ENCODE measurements at regions not wholly inside any gene's neighbourhood (a gene's known extent, or its start where the extent isn't known, plus 50 kb on each side); places are given as distances from the start of the nearest gene placed in this dataset.

DNA sequence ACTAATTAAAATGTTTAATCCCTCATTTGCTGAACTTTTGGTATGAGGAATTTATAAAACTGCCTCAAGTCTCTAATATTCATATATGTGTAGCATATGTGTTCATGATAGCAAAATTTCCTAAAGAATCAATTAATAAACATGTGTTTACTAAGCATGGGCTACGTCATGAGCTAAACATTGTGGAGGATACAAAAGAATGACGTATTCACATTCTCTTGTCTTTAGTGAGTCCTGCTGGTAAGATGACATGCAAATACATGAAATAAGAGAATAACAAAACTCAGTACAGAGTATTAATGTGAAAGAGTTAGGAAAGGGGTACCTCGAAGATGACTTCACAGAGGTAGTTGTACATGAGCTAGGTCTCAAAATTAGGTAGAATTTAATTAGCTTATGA, 121.9 kb upstream of the POF1B start:
- H3K4me1 ChIP-seq (ENCODE audit: control insufficient read depth in 2 of 2, insufficient read depth in 1 of 2, low read depth in 1 of 2, low read length in 2 of 2) = no peaks in the 10 kb centered on the region
- DNase-seq (ENCODE audit: low spot score) = no peak
- H4K91ac ChIP-seq (ENCODE audit: low read depth, low read length, poor library complexity) = no peak overlapping the region
- H3K79me1 ChIP-seq (ENCODE audit: low read depth, low read length) = no peaks in the 10 kb centered on the region
- H2BK5ac ChIP-seq (ENCODE audit: low read length) = no peak overlapping the region
- no peak overlapping the region for H2BK15ac ChIP-seq (ENCODE audit: low read length)
- no peaks in the 10 kb centered on the region for H3K27me3 ChIP-seq (ENCODE audit: control insufficient read depth in 3 of 3, insufficient read depth in 3 of 3, low read depth in 1 of 3, low read length in 3 of 3)
- H3K9me3 ChIP-seq (replicated peaks in 1 of 2; ENCODE audit: control insufficient read depth in 2 of 2, insufficient read depth in 1 of 2, low read depth in 1 of 2, low read length in 2 of 2) = no peaks in the 10 kb centered on the region
- H3K23ac ChIP-seq (ENCODE audit: low read depth, low read length, poor library complexity) = no peak overlapping the region
- H3K27ac ChIP-seq (replicated peaks; ENCODE audit: low read length) = no peak overlapping the region
- no peak overlapping the region for H2AK5ac ChIP-seq (ENCODE audit: low read depth, low read length)
- WGBS, 2 donors (ENCODE audit: extremely low coverage in 2 of 2, insufficient read length in 2 of 2, insufficient replicate concordance in 1 of 2) = no CpG with 5 or more reads among the region's 3 CpGs
- H3K36me3 ChIP-seq (replicated peaks in 1 of 2; ENCODE audit: control insufficient read depth in 2 of 2, insufficient read depth in 2 of 2, low read length in 2 of 2) = no peaks in the 10 kb centered on the region
- no peak overlapping the region for H3K4ac ChIP-seq (ENCODE audit: low read length)
- no peak overlapping the region for H3K4me2 ChIP-seq (ENCODE audit: insufficient read depth, low read length, poor library complexity, severe bottlenecking)
- no peak overlapping the region for H3K14ac ChIP-seq (ENCODE audit: low read length)
- H2BK120ac ChIP-seq (ENCODE audit: low read depth, low read length) = no peak overlapping the region
- no peak overlapping the region for H2BK12ac ChIP-seq (ENCODE audit: low read length)
- H3K4me3 ChIP-seq (ENCODE audit: low read length in 2 of 2) = no peak overlapping the region
- H3K9ac ChIP-seq (ENCODE audit: low read depth, low read length, poor library complexity) = no peak overlapping the region
- no peak overlapping the region for H4K8ac ChIP-seq (ENCODE audit: low read depth, low read length)
- no peak overlapping the region for H3K18ac ChIP-seq (ENCODE audit: low read length)
- no peak overlapping the region for H2AFZ ChIP-seq (ENCODE audit: low read length)

DNA sequence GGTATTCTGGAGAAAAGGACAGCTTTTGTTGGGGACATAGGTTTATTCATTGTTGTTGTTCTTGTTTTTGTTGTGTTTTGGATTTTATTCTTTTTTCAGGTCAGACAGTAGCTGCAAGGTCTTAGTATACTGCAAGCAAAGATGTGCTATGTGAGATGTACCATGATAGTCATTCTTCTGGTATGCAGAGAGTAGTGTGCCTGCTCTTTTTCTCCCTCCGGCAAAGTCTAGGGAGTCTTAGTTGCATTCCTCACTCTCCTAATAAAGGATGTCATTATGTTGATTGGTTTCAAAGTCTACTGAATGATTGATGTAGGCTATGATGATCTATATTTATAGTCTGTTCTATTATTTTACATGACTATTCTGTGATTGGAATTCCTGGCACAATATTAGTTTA, 119.9 kb upstream of the POF1B start:
- Histone ChIP-seq H2AFZ (ENCODE audit: low read length) (no peak overlapping the region), H2AK5ac (ENCODE audit: low read depth, low read length) (no peak overlapping the region), H2BK12ac (ENCODE audit: low read length) (no peak overlapping the region), H3K14ac (ENCODE audit: low read length) (no peak overlapping the region), H2BK5ac (ENCODE audit: low read length) (no peak overlapping the region), H3K4me3 (ENCODE audit: low read length in 2 of 2) (no peak overlapping the region), H3K18ac (ENCODE audit: low read length) (no peak overlapping the region), H3K4ac (ENCODE audit: low read length) (no peak overlapping the region), H3K27me3 (ENCODE audit: control insufficient read depth in 3 of 3, insufficient read depth in 3 of 3, low read depth in 1 of 3, low read length in 3 of 3) (no peaks in the 10 kb centered on the region), H3K9ac (ENCODE audit: low read depth, low read length, poor library complexity) (no peak overlapping the region), H4K8ac (ENCODE audit: low read depth, low read length) (no peak overlapping the region), H4K91ac (ENCODE audit: low read depth, low read length, poor library complexity) (no peak overlapping the region), H2BK120ac (ENCODE audit: low read depth, low read length) (no peak overlapping the region), H3K27ac (replicated peaks; ENCODE audit: low read length) (no peak overlapping the region), H3K36me3 (replicated peaks in 1 of 2; ENCODE audit: control insufficient read depth in 2 of 2, insufficient read depth in 2 of 2, low read length in 2 of 2) (no peaks in the 10 kb centered on the region), H3K23ac (ENCODE audit: low read depth, low read length, poor library complexity) (no peak overlapping the region), H2BK15ac (ENCODE audit: low read length) (no peak overlapping the region), H3K4me2 (ENCODE audit: insufficient read depth, low read length, poor library complexity, severe bottlenecking) (no peak overlapping the region), H3K79me1 (ENCODE audit: low read depth, low read length) (no peaks in the 10 kb centered on the region), H3K4me1 (ENCODE audit: control insufficient read depth in 2 of 2, insufficient read depth in 1 of 2, low read depth in 1 of 2, low read length in 2 of 2) (no peaks in the 10 kb centered on the region), H3K9me3 (replicated peaks in 1 of 2; ENCODE audit: control insufficient read depth in 2 of 2, insufficient read depth in 1 of 2, low read depth in 1 of 2, low read length in 2 of 2) (no peaks in the 10 kb centered on the region)
- no peak for DNase-seq (ENCODE audit: low spot score)
- WGBS, 2 donors (ENCODE audit: extremely low coverage in 2 of 2, insufficient read length in 2 of 2, insufficient replicate concordance in 1 of 2) = no CpG with 5 or more reads among the region's 1 CpG

- no peak overlapping the region for H4K8ac ChIP-seq (ENCODE audit: low read depth, low read length)
- no peak overlapping the region for H3K27ac ChIP-seq (replicated peaks; ENCODE audit: low read length)
- no peak overlapping the region for H3K4ac ChIP-seq (ENCODE audit: low read length)
- no peak overlapping the region for H2BK5ac ChIP-seq (ENCODE audit: low read length)
- no peak overlapping the region for H2AK5ac ChIP-seq (ENCODE audit: low read depth, low read length)
- H4K91ac ChIP-seq (ENCODE audit: low read depth, low read length, poor library complexity) = no peak overlapping the region
- no peaks in the 10 kb centered on the region for H3K27me3 ChIP-seq (ENCODE audit: control insufficient read depth in 3 of 3, insufficient read depth in 3 of 3, low read depth in 1 of 3, low read length in 3 of 3)
- H3K36me3 ChIP-seq (replicated peaks in 1 of 2; ENCODE audit: control insufficient read depth in 2 of 2, insufficient read depth in 2 of 2, low read length in 2 of 2) = no peaks in the 10 kb centered on the region
- no peak overlapping the region for H2BK12ac ChIP-seq (ENCODE audit: low read length)
- H2BK120ac ChIP-seq (ENCODE audit: low read depth, low read length) = no peak overlapping the region
- H3K4me1 ChIP-seq (ENCODE audit: control insufficient read depth in 2 of 2, insufficient read depth in 1 of 2, low read depth in 1 of 2, low read length in 2 of 2) = no peaks in the 10 kb centered on the region
- no peaks in the 10 kb centered on the region for H3K9me3 ChIP-seq (replicated peaks in 1 of 2; ENCODE audit: control insufficient read depth in 2 of 2, insufficient read depth in 1 of 2, low read depth in 1 of 2, low read length in 2 of 2)
- H3K18ac ChIP-seq (ENCODE audit: low read length) = no peak overlapping the region
- no peak overlapping the region for H3K14ac ChIP-seq (ENCODE audit: low read length)
- no peaks in the 10 kb centered on the region for H3K79me1 ChIP-seq (ENCODE audit: low read depth, low read length)
- H3K9ac ChIP-seq (ENCODE audit: low read depth, low read length, poor library complexity) = no peak overlapping the region
- no peak overlapping the region for H3K23ac ChIP-seq (ENCODE audit: low read depth, low read length, poor library complexity)
- WGBS, 2 donors (ENCODE audit: extremely low coverage in 2 of 2, insufficient read length in 2 of 2, insufficient replicate concordance in 1 of 2) = no CpG with 5 or more reads among the region's 3 CpGs
- H3K4me2 ChIP-seq (ENCODE audit: insufficient read depth, low read length, poor library complexity, severe bottlenecking) = no peak overlapping the region
- H2AFZ ChIP-seq (ENCODE audit: low read length) = no peak overlapping the region
- DNase-seq (ENCODE audit: low spot score) = no peak
- H2BK15ac ChIP-seq (ENCODE audit: low read length) = no peak overlapping the region
- no peak overlapping the region for H3K4me3 ChIP-seq (ENCODE audit: low read length in 2 of 2)
Measured at GRCh38 chrX:85493821-85494220, 114.4 kb upstream of the POF1B start.

DNA sequence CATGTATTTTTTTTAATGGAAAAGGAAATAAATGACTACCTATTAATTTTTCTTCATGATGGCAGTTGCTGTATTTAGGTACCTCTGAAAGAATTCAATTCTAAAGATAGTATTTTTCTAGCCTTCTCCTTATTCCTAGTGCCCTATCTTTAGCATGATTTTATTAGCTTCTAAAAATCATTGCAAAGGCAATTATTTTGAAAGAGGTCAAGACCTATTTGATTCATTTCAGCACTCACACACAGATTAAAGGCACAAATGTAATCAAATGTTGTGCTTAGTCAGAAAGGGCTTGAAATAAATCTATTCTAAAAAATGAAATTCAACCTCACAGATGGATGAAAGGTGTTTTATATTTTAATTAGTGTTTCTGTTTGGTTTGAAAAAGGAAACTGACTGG, 74.8 kb upstream of the POF1B start:
- Histone ChIP-seq H4K8ac (ENCODE audit: low read depth, low read length) (no peak overlapping the region), H3K18ac (ENCODE audit: low read length) (no peak overlapping the region), H3K36me3 (replicated peaks in 1 of 2; ENCODE audit: control insufficient read depth in 2 of 2, insufficient read depth in 2 of 2, low read length in 2 of 2) (no peaks in the 10 kb centered on the region), H3K9me3 (replicated peaks in 1 of 2; ENCODE audit: control insufficient read depth in 2 of 2, insufficient read depth in 1 of 2, low read depth in 1 of 2, low read length in 2 of 2) (no peaks in the 10 kb centered on the region), H3K79me1 (ENCODE audit: low read depth, low read length) (no peaks in the 10 kb centered on the region), H3K14ac (ENCODE audit: low read length) (no peak overlapping the region), H2AK5ac (ENCODE audit: low read depth, low read length) (no peak overlapping the region), H2BK15ac (ENCODE audit: low read length) (no peak overlapping the region), H3K4me2 (ENCODE audit: insufficient read depth, low read length, poor library complexity, severe bottlenecking) (no peak overlapping the region), H3K4me1 (ENCODE audit: control insufficient read depth in 2 of 2, insufficient read depth in 1 of 2, low read depth in 1 of 2, low read length in 2 of 2) (no peaks in the 10 kb centered on the region), H2AFZ (ENCODE audit: low read length) (no peak overlapping the region), H2BK12ac (ENCODE audit: low read length) (no peak overlapping the region), H4K91ac (ENCODE audit: low read depth, low read length, poor library complexity) (no peak overlapping the region), H2BK120ac (ENCODE audit: low read depth, low read length) (no peak overlapping the region), H3K9ac (ENCODE audit: low read depth, low read length, poor library complexity) (no peak overlapping the region), H3K4ac (ENCODE audit: low read length) (no peak overlapping the region), H3K23ac (ENCODE audit: low read depth, low read length, poor library complexity) (no peak overlapping the region), H3K27me3 (ENCODE audit: control insufficient read depth in 3 of 3, insufficient read depth in 3 of 3, low read depth in 1 of 3, low read length in 3 of 3) (no peaks in the 10 kb centered on the region), H3K4me3 (ENCODE audit: low read length in 2 of 2) (no peak overlapping the region), H3K27ac (replicated peaks; ENCODE audit: low read length) (no peak overlapping the region), H2BK5ac (ENCODE audit: low read length) (no peak overlapping the region)
- DNase-seq (ENCODE audit: low spot score) = no peak
